DND-41 (cell line): ENCODE measurements at regions not wholly inside any gene's neighbourhood (a gene's known extent, or its start where the extent isn't known, plus 50 kb on each side); places are given as distances from the start of the nearest gene placed in this dataset.
"Not testable (repeated sequence)": the region's sequence is repeated elsewhere in the genome, so short reads cannot be mapped to it uniquely, and the experiment has no call there.

Experiments used
- EZH2 ChIP-seq: IDR thresholded peaks from 3 replicates; pipeline ENCODE4 v1.6.1; 2012; ENCODE audit warnings: borderline replicate concordance, low read depth, mild to moderate bottlenecking, moderate library complexity, low read length, inconsistent platforms; ENCODE audit not compliant: severe bottlenecking
- TF ChIP-seq, protein P1 (sequence below): IDR thresholded peaks from 2 replicates; pipeline ENCODE4 v1.5.1; 2012; ENCODE audit warnings: borderline replicate concordance, low read length, moderate library complexity, mild to moderate bottlenecking; ENCODE audit not compliant: poor library complexity, severe bottlenecking; ENCODE audit errors: extremely low read depth

- TF ChIP-seq, protein P1, sequence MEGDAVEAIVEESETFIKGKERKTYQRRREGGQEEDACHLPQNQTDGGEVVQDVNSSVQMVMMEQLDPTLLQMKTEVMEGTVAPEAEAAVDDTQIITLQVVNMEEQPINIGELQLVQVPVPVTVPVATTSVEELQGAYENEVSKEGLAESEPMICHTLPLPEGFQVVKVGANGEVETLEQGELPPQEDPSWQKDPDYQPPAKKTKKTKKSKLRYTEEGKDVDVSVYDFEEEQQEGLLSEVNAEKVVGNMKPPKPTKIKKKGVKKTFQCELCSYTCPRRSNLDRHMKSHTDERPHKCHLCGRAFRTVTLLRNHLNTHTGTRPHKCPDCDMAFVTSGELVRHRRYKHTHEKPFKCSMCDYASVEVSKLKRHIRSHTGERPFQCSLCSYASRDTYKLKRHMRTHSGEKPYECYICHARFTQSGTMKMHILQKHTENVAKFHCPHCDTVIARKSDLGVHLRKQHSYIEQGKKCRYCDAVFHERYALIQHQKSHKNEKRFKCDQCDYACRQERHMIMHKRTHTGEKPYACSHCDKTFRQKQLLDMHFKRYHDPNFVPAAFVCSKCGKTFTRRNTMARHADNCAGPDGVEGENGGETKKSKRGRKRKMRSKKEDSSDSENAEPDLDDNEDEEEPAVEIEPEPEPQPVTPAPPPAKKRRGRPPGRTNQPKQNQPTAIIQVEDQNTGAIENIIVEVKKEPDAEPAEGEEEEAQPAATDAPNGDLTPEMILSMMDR, result not testable (repeated sequence)
- not testable (repeated sequence) for TF ChIP-seq EZH2
These were observed 421.5 kb downstream of the PCDH19 start for GRCh38 chrX:99988532-99988931.
